ENCODE measurements at regions not wholly inside any gene's neighbourhood (a gene's known extent, or its start where the extent isn't known, plus 50 kb on each side); places are given as distances from the start of the nearest gene placed in this dataset.

DNA sequence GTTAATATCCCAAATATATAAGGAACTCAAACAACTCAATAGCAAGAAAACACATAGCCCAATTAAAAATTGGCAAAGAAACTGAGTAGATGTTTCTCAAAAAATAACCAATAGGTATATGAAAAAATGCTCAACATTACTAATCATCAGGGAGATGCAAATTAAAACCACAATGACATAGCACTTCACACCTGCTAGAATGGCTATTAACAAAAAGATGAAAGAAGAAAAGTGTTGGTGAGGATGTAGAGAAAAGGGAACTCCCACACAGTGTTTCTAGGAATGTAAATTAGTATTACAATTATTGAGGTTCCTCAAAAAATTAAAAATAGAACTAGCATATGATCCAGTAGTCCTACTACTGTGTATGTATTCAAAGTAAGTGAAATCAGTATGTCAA is 1212.8 kb downstream of the DIAPH3 start:
- Histone ChIP-seq H3K23me2 (ENCODE audit: insufficient read length, low read depth, low read length, poor library complexity, severe bottlenecking) (no peaks in the 10 kb centered on the region), H3K23ac (ENCODE audit: insufficient read length, low read depth, low read length) (no peak overlapping the region), H3K56ac (ENCODE audit: insufficient read length, low read depth, low read length) (no peak overlapping the region), H2BK15ac (ENCODE audit: low read depth, low read length) (no peak overlapping the region), H3K27me3 (ENCODE audit: insufficient read depth, low read length) (no peaks in the 10 kb centered on the region), H3K4me2 (ENCODE audit: insufficient read depth, insufficient read length, low read length) (no peak overlapping the region), H4K91ac (ENCODE audit: insufficient read length, low read depth, low read length) (no peak overlapping the region), H2BK20ac (ENCODE audit: low read depth, low read length, poor library complexity, severe bottlenecking) (no peak overlapping the region), H3K9ac (ENCODE audit: extremely low read depth, insufficient read length, low read length) (no peak overlapping the region), H2AK5ac (ENCODE audit: insufficient read length, low read length) (no peak overlapping the region), H4K8ac (replicated peaks; ENCODE audit: insufficient read length, low read depth, low read length) (no peak overlapping the region), H2BK12ac (ENCODE audit: insufficient read length, low read depth, low read length) (no peak overlapping the region), H3T11ph (ENCODE audit: low read length) (no peak overlapping the region), H3K18ac (ENCODE audit: insufficient read length, low read depth, low read length) (no peak overlapping the region), H2AFZ (ENCODE audit: low read length) (no peak overlapping the region), H3K14ac (ENCODE audit: insufficient read depth, low read length) (no peak overlapping the region), H4K20me1 (ENCODE audit: control insufficient read depth, insufficient read depth, insufficient read length) (no peaks in the 10 kb centered on the region), H3K27ac (ENCODE audit: insufficient read length, low read depth, low read length) (no peak overlapping the region), H3K79me1 (ENCODE audit: insufficient read depth, low read depth, low read length, poor library complexity, severe bottlenecking) (no peaks in the 10 kb centered on the region), H3K4me1 (ENCODE audit: insufficient read depth, low read length) (no peaks in the 10 kb centered on the region), H3K79me2 (ENCODE audit: insufficient read depth, low read length) (no peaks in the 10 kb centered on the region), H3K4ac (ENCODE audit: low read depth, low read length) (no peak overlapping the region), H2BK5ac (ENCODE audit: insufficient read length, low read length) (no peak overlapping the region), H4K5ac (ENCODE audit: insufficient read length, low read depth, low read length) (no peak overlapping the region), H3K9me3 (ENCODE audit: control insufficient read depth, low read depth, low read length) (peaks cover 14% of the 10 kb centered on the region), H2BK120ac (ENCODE audit: low read depth, low read length, poor library complexity, severe bottlenecking) (no peak overlapping the region)
- no peak for DNase-seq
- Mint-ChIP-seq H3K36me3 (ENCODE audit: insufficient read depth in 1 of 3, low read depth in 3 of 3) (peaks cover 23 to 35% (median 26%) of the 10 kb centered on the region in 3 experiments), H3K27ac (no peak overlapping the region), H3K4me3 (no peak overlapping the region), H3K9me3 (peaks cover 34 to 39% of the 10 kb centered on the region in 2 experiments), H3K4me1 (peaks cover 0 to 3% of the 10 kb centered on the region in 2 experiments; a peak in 1 of 4 replicates), H3K27me3 (ENCODE audit: low read depth) (no peaks in the 10 kb centered on the region)
- TF ChIP-seq, protein P1, sequence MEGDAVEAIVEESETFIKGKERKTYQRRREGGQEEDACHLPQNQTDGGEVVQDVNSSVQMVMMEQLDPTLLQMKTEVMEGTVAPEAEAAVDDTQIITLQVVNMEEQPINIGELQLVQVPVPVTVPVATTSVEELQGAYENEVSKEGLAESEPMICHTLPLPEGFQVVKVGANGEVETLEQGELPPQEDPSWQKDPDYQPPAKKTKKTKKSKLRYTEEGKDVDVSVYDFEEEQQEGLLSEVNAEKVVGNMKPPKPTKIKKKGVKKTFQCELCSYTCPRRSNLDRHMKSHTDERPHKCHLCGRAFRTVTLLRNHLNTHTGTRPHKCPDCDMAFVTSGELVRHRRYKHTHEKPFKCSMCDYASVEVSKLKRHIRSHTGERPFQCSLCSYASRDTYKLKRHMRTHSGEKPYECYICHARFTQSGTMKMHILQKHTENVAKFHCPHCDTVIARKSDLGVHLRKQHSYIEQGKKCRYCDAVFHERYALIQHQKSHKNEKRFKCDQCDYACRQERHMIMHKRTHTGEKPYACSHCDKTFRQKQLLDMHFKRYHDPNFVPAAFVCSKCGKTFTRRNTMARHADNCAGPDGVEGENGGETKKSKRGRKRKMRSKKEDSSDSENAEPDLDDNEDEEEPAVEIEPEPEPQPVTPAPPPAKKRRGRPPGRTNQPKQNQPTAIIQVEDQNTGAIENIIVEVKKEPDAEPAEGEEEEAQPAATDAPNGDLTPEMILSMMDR (conservative IDR thresholded peaks at IDR 0.05), result no peak
